Nephron (organoid): ENCODE measurements at regions not wholly inside any gene's neighbourhood (a gene's known extent, or its start where the extent isn't known, plus 50 kb on each side); places are given as distances from the start of the nearest gene placed in this dataset.
A peak's percentile ranks its signal among the peaks of the same experiment; 100 is the strongest.

Source experiments
- H3K27ac Mint-ChIP-seq, 3 experiments: 2 replicates each; pipeline ENCODE4 v1.8.0; 2020; ENCODE audit warnings: mixed read lengths in 3 of 3, mild to moderate bottlenecking in 2 of 3, moderate library complexity in 1 of 3
- H3K27me3 Mint-ChIP-seq: 2 replicates; pipeline ENCODE4 v1.8.0; 2021; ENCODE audit warnings: low read depth, mild to moderate bottlenecking, moderate library complexity, mixed read lengths
- H3K36me3 Mint-ChIP-seq: 2 replicates; pipeline ENCODE4 v1.8.0; 2020; ENCODE audit warnings: low read depth, mixed read lengths
- H3K4me1 Mint-ChIP-seq: 2 replicates; pipeline ENCODE4 v1.8.0; 2020; ENCODE audit warnings: mixed read lengths
- H3K4me3 Mint-ChIP-seq, 3 experiments: 2 replicates each; pipeline ENCODE4 v1.8.0; 2020; ENCODE audit warnings: mild to moderate bottlenecking in 3 of 3, mixed read lengths in 3 of 3, moderate library complexity in 2 of 3
- H3K9me3 Mint-ChIP-seq: 2 replicates; pipeline ENCODE4 v1.8.0; 2020; ENCODE audit warnings: mixed read lengths
- CTCF ChIP-seq, 3 experiments: fragments of 200-600 bp; sonication (generic); IDR thresholded peaks; one replicate each; pipeline ENCODE4 v1.5.0; 2021; ENCODE audit warnings: antibody characterized with exemption in 3 of 3; ENCODE audit not compliant: unreplicated experiment in 3 of 3

GRCh38 chr4:71221510-71222466, 117.0 kb upstream of the SLC4A4 start:
- Mint-ChIP-seq H3K9me3 (peaks cover 3% of the 10 kb centered on the region), H3K36me3 (peaks cover 8% of the 10 kb centered on the region), H3K4me3 (no peak overlapping the region), H3K27ac (no peak overlapping the region), H3K27me3 (peaks cover under 1% of the 10 kb centered on the region), H3K4me1 (peaks cover 8% of the 10 kb centered on the region)
- TF ChIP-seq CTCF (IDR thresholded peaks at IDR 0.05; ENCODE audit: unreplicated experiment in 3 of 3): no peak

GRCh38 chr4:71222661-71223060, 116.2 kb upstream of the SLC4A4 start:
- Mint-ChIP-seq H3K4me3 (no peak overlapping the region), H3K36me3 (peaks cover 8% of the 10 kb centered on the region), H3K9me3 (peaks cover 3% of the 10 kb centered on the region), H3K27ac (no peak overlapping the region), H3K27me3 (peaks cover 4% of the 10 kb centered on the region), H3K4me1 (peaks cover 4% of the 10 kb centered on the region)
- TF ChIP-seq CTCF (IDR thresholded peaks at IDR 0.05; ENCODE audit: unreplicated experiment in 3 of 3): no peak

GRCh38 chr4:71229477-71230270, 109.1 kb upstream of the SLC4A4 start:
- H3K4me3 Mint-ChIP-seq: peak overlapping the region; percentile 0 to 33 (median 14)
- H3K27ac Mint-ChIP-seq: peak overlapping the region; percentile 17 to 55 (median 45)
- H3K27me3 Mint-ChIP-seq: peaks cover 8% of the 10 kb centered on the region
- H3K9me3 Mint-ChIP-seq: no peaks in the 10 kb centered on the region
- TF ChIP-seq CTCF (IDR thresholded peaks at IDR 0.05; ENCODE audit: unreplicated experiment in 3 of 3): peak; percentile 64 to 77 (median 74)
- H3K36me3 Mint-ChIP-seq: no peaks in the 10 kb centered on the region
- H3K4me1 Mint-ChIP-seq: peaks cover 43% of the 10 kb centered on the region

GRCh38 chr4:71230271-71231128, 108.3 kb upstream of the SLC4A4 start:
- peaks cover 48% of the 10 kb centered on the region for H3K4me1 Mint-ChIP-seq
- no peaks in the 10 kb centered on the region for H3K36me3 Mint-ChIP-seq
- no peaks in the 10 kb centered on the region for H3K9me3 Mint-ChIP-seq
- peak overlapping the region in 1 of 3 experiments; percentile 33 for H3K4me3 Mint-ChIP-seq
- TF ChIP-seq CTCF (IDR thresholded peaks at IDR 0.05; ENCODE audit: unreplicated experiment in 3 of 3): no peak
- peaks cover 8% of the 10 kb centered on the region for H3K27me3 Mint-ChIP-seq
- peak overlapping the region; percentile 17 to 79 (median 69) for H3K27ac Mint-ChIP-seq
